ENCODE measurements at regions not wholly inside any gene's neighbourhood (a gene's known extent, or its start where the extent isn't known, plus 50 kb on each side); places are given as distances from the start of the nearest gene placed in this dataset.
"Not testable (repeated sequence)": the region's sequence is repeated elsewhere in the genome, so short reads cannot be mapped to it uniquely, and the experiment has no call there.

GRCh38 chr5:50318220-50318619 is 122.9 kb downstream of the EMB start:
- FAIRE-seq (no peak), DNase-seq (ENCODE audit: low read depth) (no peak)
- Histone ChIP-seq H3K27ac (ENCODE audit: low read depth, low read length) (no peak overlapping the region), H3K27me3 (ENCODE audit: insufficient read depth, low read length) (no peaks in the 10 kb centered on the region), H2AFZ (ENCODE audit: low read depth, low read length) (no peak overlapping the region), H3K4me1 (ENCODE audit: insufficient read depth, low read length) (no peaks in the 10 kb centered on the region), H3K36me3 (ENCODE audit: insufficient read depth, low read length) (no peaks in the 10 kb centered on the region), H3K4me3 (ENCODE audit: insufficient read depth, low read depth, low read length) (no peak overlapping the region), H3K79me2 (ENCODE audit: insufficient read depth, low read length) (no peaks in the 10 kb centered on the region), H4K20me1 (ENCODE audit: insufficient read depth, low read length) (no peaks in the 10 kb centered on the region), H3K9me3 (ENCODE audit: insufficient read depth, low read depth, low read length) (peaks cover 6% of the 10 kb centered on the region), H3K4me2 (ENCODE audit: low read length) (no peak overlapping the region), H3K9ac (ENCODE audit: low read length) (no peak overlapping the region)
- no peaks in the 10 kb centered on the region for H3K36me3 Mint-ChIP-seq (ENCODE audit: low read depth, unreplicated experiment)
- H3K4me1 Mint-ChIP-seq (ENCODE audit: low read depth, unreplicated experiment), result no peaks in the 10 kb centered on the region
- TF ChIP-seq EZH2 (IDR thresholded peaks at IDR 0.05; ENCODE audit: insufficient read depth, low read length), result no peak
- no peak for TF ChIP-seq CTCF (IDR thresholded peaks at IDR 0.05; ENCODE audit: insufficient read depth, low read depth, low read length)
- no peaks in the 10 kb centered on the region for H3K27me3 Mint-ChIP-seq (ENCODE audit: low read depth, unreplicated experiment)
- no peak overlapping the region for H3K27ac Mint-ChIP-seq (ENCODE audit: unreplicated experiment)
- H3K4me3 Mint-ChIP-seq (ENCODE audit: unreplicated experiment), result no peak overlapping the region
- H3K9me3 Mint-ChIP-seq (ENCODE audit: unreplicated experiment), result peaks cover 3% of the 10 kb centered on the region

GRCh38 chr5:50306488-50306887 is 134.6 kb downstream of the EMB start:
- peaks cover 14% of the 10 kb centered on the region for H3K9me3 Mint-ChIP-seq (ENCODE audit: unreplicated experiment)
- not testable (repeated sequence) for H3K9ac ChIP-seq (ENCODE audit: low read length); FAIRE-seq

GRCh38 chr5:50302815-50303490 is 138.1 kb downstream of the EMB start:
- H3K27ac Mint-ChIP-seq (ENCODE audit: unreplicated experiment), result no peak overlapping the region
- H3K36me3 Mint-ChIP-seq (ENCODE audit: low read depth, unreplicated experiment), result no peaks in the 10 kb centered on the region
- DNase-seq (ENCODE audit: low read depth), result peak; percentile 51
- Histone ChIP-seq H3K27ac (ENCODE audit: low read depth, low read length) (no peak overlapping the region), H3K27me3 (ENCODE audit: insufficient read depth, low read length) (no peaks in the 10 kb centered on the region), H3K4me3 (ENCODE audit: insufficient read depth, low read depth, low read length) (no peak overlapping the region), H2AFZ (ENCODE audit: low read depth, low read length) (no peak overlapping the region), H3K4me1 (ENCODE audit: insufficient read depth, low read length) (no peaks in the 10 kb centered on the region), H3K4me2 (ENCODE audit: low read length) (no peak overlapping the region), H4K20me1 (ENCODE audit: insufficient read depth, low read length) (no peaks in the 10 kb centered on the region), H3K36me3 (ENCODE audit: insufficient read depth, low read length) (no peaks in the 10 kb centered on the region), H3K9me3 (ENCODE audit: insufficient read depth, low read depth, low read length) (no peaks in the 10 kb centered on the region), H3K79me2 (ENCODE audit: insufficient read depth, low read length) (no peaks in the 10 kb centered on the region), H3K9ac (ENCODE audit: low read length) (no peak overlapping the region)
- FAIRE-seq, result no peak
- TF ChIP-seq CTCF (IDR thresholded peaks at IDR 0.05; ENCODE audit: insufficient read depth, low read depth, low read length) (no peak), EZH2 (IDR thresholded peaks at IDR 0.05; ENCODE audit: insufficient read depth, low read length) (no peak)
- no peak overlapping the region for H3K4me3 Mint-ChIP-seq (ENCODE audit: unreplicated experiment)
- no peaks in the 10 kb centered on the region for H3K27me3 Mint-ChIP-seq (ENCODE audit: low read depth, unreplicated experiment)
- H3K4me1 Mint-ChIP-seq (ENCODE audit: low read depth, unreplicated experiment), result no peaks in the 10 kb centered on the region
- H3K9me3 Mint-ChIP-seq (ENCODE audit: unreplicated experiment), result peaks cover 10% of the 10 kb centered on the region

More at GRCh38 chr5:50306488-50306887, 134.6 kb downstream of the EMB start:
- H3K4me1 ChIP-seq (ENCODE audit: insufficient read depth, low read length); H3K9me3 ChIP-seq (ENCODE audit: insufficient read depth, low read depth, low read length); H3K36me3 ChIP-seq (ENCODE audit: insufficient read depth, low read length); H3K27me3 ChIP-seq (ENCODE audit: insufficient read depth, low read length); H3K79me2 ChIP-seq (ENCODE audit: insufficient read depth, low read length); H4K20me1 ChIP-seq (ENCODE audit: insufficient read depth, low read length); H3K4me3 Mint-ChIP-seq (ENCODE audit: unreplicated experiment); H3K36me3 Mint-ChIP-seq (ENCODE audit: low read depth, unreplicated experiment); H3K27ac ChIP-seq (ENCODE audit: low read depth, low read length); H2AFZ ChIP-seq (ENCODE audit: low read depth, low read length); H3K27ac Mint-ChIP-seq (ENCODE audit: unreplicated experiment); DNase-seq (ENCODE audit: low read depth); H3K4me1 Mint-ChIP-seq (ENCODE audit: low read depth, unreplicated experiment); H3K27me3 Mint-ChIP-seq (ENCODE audit: low read depth, unreplicated experiment); H3K4me2 ChIP-seq (ENCODE audit: low read length); H3K4me3 ChIP-seq (ENCODE audit: insufficient read depth, low read depth, low read length): not testable (repeated sequence)

Measured in astrocyte (in vitro differentiated cells and primary cell).